GM11168 (cell line): ENCODE measurements at regions not wholly inside any gene's neighbourhood (a gene's known extent, or its start where the extent isn't known, plus 50 kb on each side); places are given as distances from the start of the nearest gene placed in this dataset.

ENCODE experiments used
- in situ Hi-C: fragments of 300-500 bp; cut with MboI; formaldehyde crosslinking; loops from one replicate; pipeline ENCODE4 v1.12.0; 2022; ENCODE audit warnings: low sequenced_read_pairs; ENCODE audit not compliant: unreplicated experiment

GRCh38 chr6:140058863-140059262 lies 684.4 kb upstream of the CITED2 start:
- in situ Hi-C loops, result no loop called here

GRCh38 chr6:140052736-140053729 lies 678.6 kb upstream of the CITED2 start:
- in situ Hi-C loops, result no loop called here

- in situ Hi-C loops, result no loop called here
Measured at GRCh38 chr6:140051521-140052512, 677.4 kb upstream of the CITED2 start.

- in situ Hi-C loops, result no loop called here
Measured at GRCh38 chr6:140050101-140050995, 675.9 kb upstream of the CITED2 start.

- in situ Hi-C loops, result no loop called here
Measured at GRCh38 chr6:140049251-140049650, 674.8 kb upstream of the CITED2 start.

- in situ Hi-C loops, result no loop called here
Measured at GRCh38 chr6:140048202-140048790, 673.8 kb upstream of the CITED2 start.

GRCh38 chr6:140047321-140047720 lies 672.9 kb upstream of the CITED2 start:
- in situ Hi-C loops, result no loop called here

GRCh38 chr6:140046016-140046632 lies 671.7 kb upstream of the CITED2 start:
- in situ Hi-C loops, result no loop called here

GRCh38 chr6:140045116-140045515 lies 670.7 kb upstream of the CITED2 start:
- in situ Hi-C loops, result no loop called here

GRCh38 chr6:140044626-140045025 lies 670.2 kb upstream of the CITED2 start:
- in situ Hi-C loops, result no loop called here

- in situ Hi-C loops, result no loop called here
Measured at GRCh38 chr6:140043762-140044378, 669.4 kb upstream of the CITED2 start.

- in situ Hi-C loops, result no loop called here
Measured at GRCh38 chr6:140043357-140043756, 668.9 kb upstream of the CITED2 start.

GRCh38 chr6:140041571-140042332 lies 667.3 kb upstream of the CITED2 start:
- in situ Hi-C loops, result no loop called here

- in situ Hi-C loops, result no loop called here
Measured at GRCh38 chr6:140041056-140041455, 666.6 kb upstream of the CITED2 start.

GRCh38 chr6:140040396-140040795 lies 665.9 kb upstream of the CITED2 start:
- in situ Hi-C loops, result no loop called here

- in situ Hi-C loops, result no loop called here
Measured at GRCh38 chr6:140039364-140039763, 664.9 kb upstream of the CITED2 start.

GRCh38 chr6:140036196-140036595 lies 661.7 kb upstream of the CITED2 start:
- in situ Hi-C loops, result no loop called here

GRCh38 chr6:140032189-140032588 lies 657.7 kb upstream of the CITED2 start:
- in situ Hi-C loops, result no loop called here
